HG03064 (cell line): ENCODE measurements at regions not wholly inside any gene's neighbourhood (a gene's known extent, or its start where the extent isn't known, plus 50 kb on each side); places are given as distances from the start of the nearest gene placed in this dataset.
"Not testable (repeated sequence)": the region's sequence is repeated elsewhere in the genome, so short reads cannot be mapped to it uniquely, and the experiment has no call there.

Source experiments
- ATAC-seq: cut with Tn5 transposase; IDR thresholded peaks from one replicate; pipeline ENCODE4 v1.9.1; 2021; ENCODE audit warnings: low read depth; ENCODE audit not compliant: unreplicated experiment

GRCh38 chr6:140018588-140018987 is 644.1 kb upstream of the CITED2 start:
- no peak for ATAC-seq

GRCh38 chr6:140017470-140017869 is 643.0 kb upstream of the CITED2 start:
- ATAC-seq, result no peak

- ATAC-seq, result no peak
Observed at GRCh38 chr6:140012150-140012549, 637.7 kb upstream of the CITED2 start.

GRCh38 chr6:140011537-140011936 is 637.1 kb upstream of the CITED2 start:
- no peak for ATAC-seq

- ATAC-seq, result no peak
Observed at GRCh38 chr6:140009286-140009685, 634.8 kb upstream of the CITED2 start.

- no peak for ATAC-seq
Observed at GRCh38 chr6:140007525-140007924, 633.1 kb upstream of the CITED2 start.

- ATAC-seq, result no peak
Observed at GRCh38 chr6:140003217-140003616, 628.8 kb upstream of the CITED2 start.

- ATAC-seq, result no peak
Observed at GRCh38 chr6:140002396-140003022, 628.1 kb upstream of the CITED2 start.

- ATAC-seq, result no peak
Observed at GRCh38 chr6:140001821-140002341, 627.4 kb upstream of the CITED2 start.

- no peak for ATAC-seq
Observed at GRCh38 chr6:140001005-140001404, 626.6 kb upstream of the CITED2 start.

- ATAC-seq, result not testable (repeated sequence)
Observed at GRCh38 chr6:139999661-140000060, 625.2 kb upstream of the CITED2 start.

GRCh38 chr6:139998478-139998877 is 624.0 kb upstream of the CITED2 start:
- not testable (repeated sequence) for ATAC-seq

- ATAC-seq, result peak; percentile 66
Observed at GRCh38 chr6:139996253-139996834, 621.9 kb upstream of the CITED2 start.

- no peak for ATAC-seq
Observed at GRCh38 chr6:139994998-139995397, 620.5 kb upstream of the CITED2 start.

- no peak for ATAC-seq
Observed at GRCh38 chr6:139990856-139991465, 616.5 kb upstream of the CITED2 start.

GRCh38 chr6:139990026-139990686 is 615.7 kb upstream of the CITED2 start:
- no peak for ATAC-seq

- no peak for ATAC-seq
Observed at GRCh38 chr6:139988685-139989084, 614.2 kb upstream of the CITED2 start.

- ATAC-seq, result no peak
Observed at GRCh38 chr6:139987091-139987490, 612.6 kb upstream of the CITED2 start.

GRCh38 chr6:139985236-139985815 is 610.9 kb upstream of the CITED2 start:
- no peak for ATAC-seq

GRCh38 chr6:139984317-139984716 is 609.9 kb upstream of the CITED2 start:
- ATAC-seq, result no peak
